HG03342 (cell line): ENCODE measurements at regions not wholly inside any gene's neighbourhood (a gene's known extent, or its start where the extent isn't known, plus 50 kb on each side); places are given as distances from the start of the nearest gene placed in this dataset.
"Not testable (repeated sequence)": the region's sequence is repeated elsewhere in the genome, so short reads cannot be mapped to it uniquely, and the experiment has no call there.

Experiments
- ATAC-seq: cut with Tn5 transposase; IDR thresholded peaks from one replicate; pipeline ENCODE4 v1.9.1; 2021; ENCODE audit warnings: mild to moderate bottlenecking, moderate library complexity; ENCODE audit not compliant: unreplicated experiment

DNA sequence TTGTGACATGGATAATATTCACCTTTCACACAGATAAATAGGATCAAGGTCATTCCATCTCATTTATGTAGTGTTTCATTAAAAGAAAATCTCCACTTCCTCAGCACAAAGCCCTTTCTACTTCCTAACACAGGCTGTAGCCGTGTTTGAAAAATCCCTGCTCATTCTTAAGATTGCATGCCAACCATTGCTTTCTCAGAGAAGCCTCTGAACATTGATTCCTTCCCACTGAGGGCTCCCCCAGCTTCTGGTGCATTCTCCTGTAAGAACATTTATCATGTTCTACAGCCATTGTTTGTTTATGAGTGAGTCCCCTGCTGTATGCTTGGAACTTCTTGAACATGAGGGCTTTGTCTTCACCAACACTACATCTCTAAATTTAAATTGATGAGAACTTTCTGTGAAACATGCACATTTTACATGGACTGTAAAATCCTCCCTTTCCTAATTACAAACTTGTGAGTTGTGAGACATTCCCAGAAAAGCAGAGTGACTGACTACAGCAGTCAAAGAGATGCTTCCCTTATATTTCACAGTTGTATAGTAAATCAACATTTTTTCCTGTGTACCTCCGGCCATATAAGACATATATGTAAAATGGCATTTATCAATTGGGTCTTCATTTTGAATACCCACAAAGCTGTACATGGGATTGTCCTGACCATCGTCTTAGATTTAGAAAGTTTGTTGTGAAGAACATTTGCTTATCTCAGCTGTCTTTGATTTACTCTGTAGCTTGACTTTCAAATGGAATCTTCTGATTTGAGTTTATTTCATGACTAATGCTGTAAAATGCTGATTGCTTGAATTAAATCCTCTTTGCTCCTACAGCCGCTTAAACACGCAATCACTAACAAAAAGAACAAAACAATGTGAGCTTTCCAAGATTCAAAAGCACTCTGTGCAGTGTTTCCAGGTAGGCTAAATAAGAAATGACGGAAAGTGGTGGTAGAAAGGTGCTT, 600.5 kb upstream of the SLIT2 start:
- ATAC-seq: no peak

DNA sequence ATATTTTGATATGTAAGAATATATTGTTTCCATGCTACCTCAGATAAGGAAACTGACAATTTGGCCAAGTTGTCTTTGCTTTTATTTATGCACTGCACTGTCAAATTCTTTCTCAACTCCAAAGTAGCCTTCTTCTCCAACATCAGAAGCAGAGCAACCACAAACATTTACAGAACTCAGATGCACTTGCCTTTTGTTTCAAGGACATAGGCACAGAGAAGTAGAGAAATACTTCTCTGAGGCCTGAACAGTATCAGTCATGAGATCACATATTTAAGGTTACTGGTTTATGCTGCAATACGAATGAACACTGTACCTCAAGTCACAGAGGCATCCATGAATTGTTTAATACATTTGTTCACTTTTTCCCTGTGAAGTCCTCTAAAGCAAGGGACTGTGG, 606.1 kb upstream of the SLIT2 start:
- no peak for ATAC-seq

DNA sequence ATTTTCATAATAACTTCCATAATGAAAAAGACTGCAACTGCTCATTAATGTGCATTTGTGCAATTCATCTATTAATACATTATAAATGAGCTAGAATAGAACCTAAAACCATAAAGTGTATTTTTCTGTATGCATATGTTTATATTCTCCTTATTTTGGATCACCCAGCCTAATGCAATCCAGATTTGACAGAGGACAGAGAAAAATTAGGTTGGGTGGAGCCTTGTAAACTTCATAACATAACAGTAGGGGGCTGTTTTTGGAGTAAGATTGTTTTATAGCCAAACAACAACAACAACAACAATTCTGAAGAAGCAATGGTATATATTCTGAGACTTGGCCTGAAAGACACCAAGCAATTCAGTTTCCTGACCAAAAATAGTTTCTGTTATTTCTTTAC, 615.3 kb upstream of the SLIT2 start:
- no peak for ATAC-seq

DNA sequence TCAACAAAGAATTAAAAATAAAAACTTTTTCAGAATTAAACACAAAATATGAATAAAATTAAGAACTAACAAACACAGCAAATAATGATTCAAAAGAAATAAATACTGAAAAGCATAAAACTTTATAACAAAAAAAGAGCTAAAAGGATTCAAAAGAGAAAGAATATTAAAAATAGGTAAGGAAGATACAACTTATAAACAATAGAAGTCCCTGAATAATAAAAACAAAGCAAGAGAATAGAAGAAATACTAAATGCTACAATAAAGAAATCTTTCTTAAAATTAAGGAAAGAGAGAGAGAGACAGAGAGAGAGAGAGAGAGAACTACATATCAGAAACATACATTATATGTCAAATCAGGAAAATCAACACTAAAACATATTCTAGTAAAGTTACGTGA, 619.9 kb upstream of the SLIT2 start:
- no peak for ATAC-seq

- ATAC-seq: no peak
Measured at GRCh38 chr4:19623866-19624265, 627.8 kb upstream of the SLIT2 start.

DNA sequence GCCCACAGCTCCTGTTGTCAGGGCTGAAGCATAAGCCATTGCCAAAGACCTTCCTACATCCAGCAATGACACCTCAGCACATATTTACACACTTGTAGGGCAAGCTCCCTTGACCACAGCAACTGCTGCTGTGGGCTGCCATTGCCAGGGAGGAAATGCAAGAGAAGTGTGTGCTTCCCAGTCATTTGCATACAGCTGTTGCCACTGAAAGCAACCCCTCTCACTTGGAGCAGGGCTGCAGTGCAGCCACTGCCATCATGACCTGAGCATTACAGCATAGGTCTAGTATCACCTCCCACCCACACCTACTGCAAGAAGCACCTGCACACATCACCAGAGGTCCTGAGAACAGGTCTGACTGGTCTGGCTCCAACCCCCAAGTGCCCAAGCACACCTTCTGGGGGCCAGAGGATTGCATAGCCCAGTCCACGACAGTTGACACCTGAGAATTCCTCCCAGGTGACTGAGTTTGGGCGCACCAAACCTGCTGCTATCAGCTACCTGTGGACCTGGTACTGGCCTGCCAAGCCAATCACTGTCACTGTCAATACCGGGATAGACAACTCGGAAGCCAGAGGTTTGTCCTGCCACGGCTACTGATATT, 636.5 kb upstream of the SLIT2 start:
- no peak for ATAC-seq

DNA sequence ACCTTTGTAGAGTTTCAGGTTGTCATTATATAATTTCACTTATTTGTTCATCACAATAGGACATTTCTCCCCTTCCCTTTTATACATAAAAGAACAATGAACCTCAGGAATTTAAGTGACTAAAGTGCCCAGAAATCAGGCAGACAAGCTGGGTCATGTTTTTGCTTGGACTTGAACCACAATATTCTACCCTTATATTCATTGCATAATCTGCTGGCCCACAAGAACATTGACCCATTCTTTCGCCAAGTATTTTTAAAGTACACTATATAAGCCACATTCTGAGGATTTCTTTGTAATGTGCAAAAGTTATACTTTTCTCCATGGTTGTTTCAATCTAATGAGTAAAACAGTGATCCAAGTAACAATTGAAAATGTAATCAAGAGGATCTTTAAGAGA, 637.5 kb upstream of the SLIT2 start:
- ATAC-seq: no peak

DNA sequence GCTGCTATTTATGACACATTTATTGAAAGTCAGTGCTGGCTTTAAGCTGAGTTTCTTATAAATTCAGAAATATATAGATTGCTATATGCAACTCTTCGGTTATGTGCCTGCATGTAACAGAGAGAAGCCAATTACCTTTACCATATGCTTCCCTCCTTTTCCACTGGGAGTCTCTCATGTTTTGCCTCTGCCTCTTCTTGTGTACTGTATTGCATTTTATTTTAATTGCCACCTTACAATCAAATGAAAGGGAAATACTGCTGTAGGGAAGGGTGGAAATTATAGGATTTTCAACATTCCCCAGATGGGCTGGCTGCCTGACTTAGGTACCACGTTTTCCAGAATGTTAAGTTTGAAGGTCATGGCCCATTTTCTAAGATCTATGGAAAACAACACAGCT, 655.4 kb upstream of the SLIT2 start:
- ATAC-seq: no peak

GRCh38 chr4:19592391-19592790, 659.3 kb upstream of the SLIT2 start:
- no peak for ATAC-seq

DNA sequence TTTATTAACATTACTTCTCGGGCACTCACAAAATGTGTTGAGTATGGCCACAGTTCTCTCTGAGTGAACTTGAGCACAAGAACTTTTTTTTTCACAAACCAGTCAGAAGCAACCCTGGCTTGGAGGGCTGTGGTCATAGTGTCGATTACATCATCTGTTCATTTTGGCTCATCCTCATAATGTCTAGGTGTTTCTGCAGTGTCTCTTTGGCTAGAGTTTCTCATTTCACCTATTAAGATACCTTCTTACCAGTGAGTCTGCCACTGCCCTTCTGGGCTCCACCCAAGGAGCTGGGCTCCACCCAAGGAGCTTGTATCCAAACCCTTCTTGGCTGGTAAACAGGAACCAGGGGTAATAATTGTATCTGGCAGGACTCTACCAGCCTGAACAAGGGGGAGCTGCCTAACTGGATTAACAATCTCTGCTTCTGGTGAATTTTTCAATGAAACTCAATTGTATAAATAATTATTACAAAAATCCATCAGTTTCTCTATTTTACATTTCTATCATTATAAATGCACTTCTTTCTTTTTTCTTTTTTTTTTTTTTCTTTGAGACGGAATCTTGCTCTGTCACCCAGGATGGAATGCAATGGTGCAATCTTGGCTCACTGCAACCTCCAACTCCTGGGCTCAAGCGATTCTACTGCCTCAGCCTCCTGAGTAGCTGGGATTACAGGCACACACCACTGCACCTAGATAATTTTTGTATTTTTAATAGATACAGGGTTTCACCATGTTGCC, 667.7 kb upstream of the SLIT2 start:
- ATAC-seq: no peak

DNA sequence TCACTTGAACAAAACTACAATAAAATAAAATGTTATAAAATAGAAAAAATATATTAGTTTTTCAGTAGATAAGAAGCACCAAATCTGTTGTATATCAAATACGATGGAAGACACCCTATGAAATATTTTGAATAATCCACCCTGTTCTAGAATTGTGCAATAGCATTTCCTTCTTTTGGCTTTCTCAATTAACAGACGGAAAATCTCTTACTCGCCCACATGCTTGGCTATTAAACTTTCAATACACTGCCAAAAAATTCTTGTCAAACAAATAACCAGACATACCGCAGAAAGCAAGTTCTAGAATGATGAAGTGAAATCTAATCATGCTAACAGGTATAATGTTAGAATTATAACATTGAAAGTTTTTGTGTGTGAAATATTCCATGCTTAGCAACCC, 671.6 kb upstream of the SLIT2 start:
- no peak for ATAC-seq

DNA sequence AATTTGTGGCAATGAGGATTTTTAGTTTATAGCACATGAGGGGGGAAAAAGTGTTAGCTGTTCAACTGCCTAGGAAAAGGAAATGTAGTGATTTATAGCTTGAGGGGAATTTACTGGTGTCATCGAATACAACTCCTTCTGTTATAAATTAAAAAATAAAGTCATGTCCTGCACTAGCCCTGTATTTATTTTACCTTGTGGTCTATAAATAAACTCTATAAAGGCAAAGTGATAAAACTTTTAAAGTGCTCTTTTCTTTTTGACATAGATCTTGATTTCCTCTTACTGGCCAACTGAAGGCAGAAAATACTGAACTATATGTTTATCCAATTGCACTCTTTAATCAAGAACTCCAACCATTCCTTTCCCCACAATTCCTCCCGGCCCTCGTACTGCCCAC, 672.1 kb upstream of the SLIT2 start:
- no peak for ATAC-seq

DNA sequence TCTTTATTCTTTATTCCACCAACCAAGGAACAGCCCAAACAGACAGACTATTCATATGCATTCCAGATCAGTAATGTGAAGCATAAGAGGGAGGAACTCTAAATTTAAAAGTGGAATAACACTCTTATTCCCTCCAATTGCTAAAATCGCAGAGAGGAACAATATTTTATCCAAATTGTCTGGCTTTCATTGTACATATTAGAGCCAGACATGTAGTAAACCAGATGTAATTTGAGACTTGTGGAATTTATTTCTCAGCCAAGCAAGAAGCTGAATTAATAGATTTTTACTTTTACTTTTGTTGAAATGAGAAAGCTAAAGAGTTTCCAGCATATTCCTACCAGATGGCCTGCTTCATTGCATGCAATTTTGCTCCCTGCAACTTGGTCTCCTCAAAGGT, 674.6 kb upstream of the SLIT2 start:
- ATAC-seq: no peak

DNA sequence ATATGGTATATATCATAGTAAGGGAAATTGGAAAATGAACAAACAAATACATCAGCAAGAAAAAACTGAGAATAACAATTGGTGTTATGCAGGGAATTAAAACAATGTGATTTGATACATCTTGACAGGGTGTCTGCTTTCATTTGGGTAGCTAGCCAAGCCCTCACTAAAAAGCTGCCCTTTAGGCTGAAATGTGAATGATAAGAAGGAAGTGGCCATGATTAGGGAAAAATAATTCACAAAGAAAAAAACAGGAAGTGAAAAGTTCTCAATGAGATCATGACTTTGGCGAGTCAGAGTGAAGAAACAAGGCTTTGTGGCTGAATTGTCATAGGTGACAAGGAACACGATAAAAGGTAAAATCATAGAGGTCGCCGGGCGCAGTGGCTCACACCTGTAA, 675.8 kb upstream of the SLIT2 start:
- ATAC-seq: no peak

- ATAC-seq: no peak
Measured at GRCh38 chr4:19566041-19566440, 685.7 kb upstream of the SLIT2 start.

- ATAC-seq: no peak
Measured at GRCh38 chr4:19562456-19562855, 689.2 kb upstream of the SLIT2 start.

GRCh38 chr4:19557161-19557560, 694.5 kb upstream of the SLIT2 start:
- ATAC-seq: no peak

- not testable (repeated sequence) for ATAC-seq
Measured at GRCh38 chr4:19556276-19556675, 695.4 kb upstream of the SLIT2 start.

- ATAC-seq: no peak
Measured at GRCh38 chr4:19547463-19547862, 704.2 kb upstream of the SLIT2 start.

GRCh38 chr4:19544446-19545125, 707.1 kb upstream of the SLIT2 start:
- ATAC-seq: no peak

- ATAC-seq: no peak
Measured at GRCh38 chr4:19540859-19541540, 710.7 kb upstream of the SLIT2 start.
